Neural crest cell (in vitro differentiated cells): ENCODE measurements at regions not wholly inside any gene's neighbourhood (a gene's known extent, or its start where the extent isn't known, plus 50 kb on each side); places are given as distances from the start of the nearest gene placed in this dataset.

ENCODE experiments used
- DNase-seq: peaks from one replicate; pipeline ENCODE4 v3.0.0; 2021; ENCODE audit warnings: low read depth, mixed read lengths, low spot score
- H3K27ac Mint-ChIP-seq: one replicate; pipeline ENCODE4 v1.8.0; 2021; ENCODE audit warnings: mild to moderate bottlenecking, mixed read lengths; ENCODE audit not compliant: unreplicated experiment
- H3K27me3 Mint-ChIP-seq: 2 replicates; pipeline ENCODE4 v1.8.0; 2021; ENCODE audit warnings: low read depth, mild to moderate bottlenecking, mixed read lengths
- H3K36me3 Mint-ChIP-seq: 2 replicates; pipeline ENCODE4 v1.8.0; 2021; ENCODE audit warnings: low read depth, mild to moderate bottlenecking, mixed read lengths
- H3K4me1 Mint-ChIP-seq: 2 replicates; pipeline ENCODE4 v1.8.0; 2021; ENCODE audit warnings: mixed read lengths
- H3K4me3 Mint-ChIP-seq: one replicate; pipeline ENCODE4 v1.8.0; 2021; ENCODE audit warnings: mild to moderate bottlenecking, mixed read lengths
- H3K9me3 Mint-ChIP-seq: 2 replicates; pipeline ENCODE4 v1.8.0; 2021; ENCODE audit warnings: mixed read lengths
- TF ChIP-seq, protein P1 (sequence below): fragments of 200-600 bp; sonication (generic); conservative IDR thresholded peaks from 2 replicates; pipeline ENCODE4 v1.5.0; 2021; ENCODE audit warnings: antibody characterized with exemption, mild to moderate bottlenecking

DNA sequence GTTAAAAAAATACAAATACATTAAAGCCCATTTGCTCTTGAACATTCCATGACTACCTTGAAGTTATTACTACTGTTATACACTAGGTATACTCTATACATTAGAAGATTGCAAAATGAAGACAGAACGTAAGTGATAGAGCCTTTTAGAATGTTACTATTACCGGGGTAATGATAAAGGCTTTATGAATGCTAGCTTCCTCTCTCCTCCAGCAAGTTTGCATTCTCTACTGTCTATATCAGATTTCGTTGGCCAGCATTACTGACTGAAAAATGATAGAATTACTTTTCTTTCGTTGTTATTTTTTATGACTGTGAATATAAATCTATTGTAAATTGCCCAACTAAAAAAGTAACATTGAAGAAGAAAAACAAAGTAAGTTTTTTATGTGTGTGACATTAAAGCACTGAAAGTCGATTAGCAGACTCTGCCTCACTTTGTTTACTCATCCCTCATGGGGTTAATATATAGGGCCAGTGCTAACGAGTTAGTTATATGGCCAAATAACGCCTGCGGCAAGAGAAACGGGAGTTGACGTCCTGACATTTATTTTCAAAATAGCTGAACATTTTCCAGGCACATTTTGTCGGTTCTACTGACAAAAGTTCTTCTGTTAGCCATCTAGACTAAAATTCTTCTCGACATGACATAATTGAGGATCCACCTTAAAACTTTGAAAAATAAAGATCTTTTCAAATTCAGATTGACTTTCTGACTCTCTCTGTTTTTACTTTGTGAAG, 163.8 kb upstream of the KITLG start:
- H3K4me3 Mint-ChIP-seq, result no peak overlapping the region
- H3K27ac Mint-ChIP-seq, result no peak overlapping the region
- TF ChIP-seq, protein P1, sequence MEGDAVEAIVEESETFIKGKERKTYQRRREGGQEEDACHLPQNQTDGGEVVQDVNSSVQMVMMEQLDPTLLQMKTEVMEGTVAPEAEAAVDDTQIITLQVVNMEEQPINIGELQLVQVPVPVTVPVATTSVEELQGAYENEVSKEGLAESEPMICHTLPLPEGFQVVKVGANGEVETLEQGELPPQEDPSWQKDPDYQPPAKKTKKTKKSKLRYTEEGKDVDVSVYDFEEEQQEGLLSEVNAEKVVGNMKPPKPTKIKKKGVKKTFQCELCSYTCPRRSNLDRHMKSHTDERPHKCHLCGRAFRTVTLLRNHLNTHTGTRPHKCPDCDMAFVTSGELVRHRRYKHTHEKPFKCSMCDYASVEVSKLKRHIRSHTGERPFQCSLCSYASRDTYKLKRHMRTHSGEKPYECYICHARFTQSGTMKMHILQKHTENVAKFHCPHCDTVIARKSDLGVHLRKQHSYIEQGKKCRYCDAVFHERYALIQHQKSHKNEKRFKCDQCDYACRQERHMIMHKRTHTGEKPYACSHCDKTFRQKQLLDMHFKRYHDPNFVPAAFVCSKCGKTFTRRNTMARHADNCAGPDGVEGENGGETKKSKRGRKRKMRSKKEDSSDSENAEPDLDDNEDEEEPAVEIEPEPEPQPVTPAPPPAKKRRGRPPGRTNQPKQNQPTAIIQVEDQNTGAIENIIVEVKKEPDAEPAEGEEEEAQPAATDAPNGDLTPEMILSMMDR, result no peak
- no peak for DNase-seq
- no peaks in the 10 kb centered on the region for H3K9me3 Mint-ChIP-seq
- H3K4me1 Mint-ChIP-seq, result peaks cover 14% of the 10 kb centered on the region
- no peaks in the 10 kb centered on the region for H3K36me3 Mint-ChIP-seq
- H3K27me3 Mint-ChIP-seq, result no peaks in the 10 kb centered on the region

DNA sequence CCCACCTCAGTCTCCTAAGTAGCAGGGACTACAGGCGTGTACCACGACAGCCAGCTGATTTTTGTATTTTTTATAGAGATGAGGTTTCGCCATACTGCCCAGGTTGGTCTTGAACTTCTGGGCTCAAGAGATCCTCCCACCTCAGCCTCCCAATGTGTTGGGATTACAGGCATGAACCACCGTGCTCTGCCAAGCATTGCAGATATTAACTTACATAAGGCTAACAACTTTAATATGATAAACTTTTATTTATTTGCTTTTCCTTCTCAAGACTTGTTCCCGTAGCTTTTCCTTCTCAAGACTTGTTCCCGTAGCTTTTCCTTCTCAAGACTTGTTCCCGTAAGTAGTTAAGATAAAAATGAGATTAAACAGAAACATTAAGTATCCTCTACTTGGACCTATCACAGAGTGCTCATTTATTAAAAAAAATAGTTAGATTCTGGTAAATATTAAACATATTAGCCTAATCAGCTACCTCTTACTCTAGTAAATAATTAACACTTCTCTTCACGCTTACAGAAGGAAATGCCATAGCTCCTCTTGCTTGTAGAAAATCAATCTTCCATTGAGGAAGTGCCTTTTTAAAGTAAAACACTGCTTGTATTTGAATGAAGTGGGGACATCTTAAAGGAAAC, 157.7 kb upstream of the KITLG start:
- Mint-ChIP-seq H3K36me3 (no peaks in the 10 kb centered on the region), H3K4me1 (peaks cover under 1% of the 10 kb centered on the region), H3K9me3 (no peaks in the 10 kb centered on the region), H3K27ac (no peak overlapping the region), H3K27me3 (no peaks in the 10 kb centered on the region), H3K4me3 (no peak overlapping the region)
- TF ChIP-seq, protein P1, result no peak
- DNase-seq, result no peak

DNA sequence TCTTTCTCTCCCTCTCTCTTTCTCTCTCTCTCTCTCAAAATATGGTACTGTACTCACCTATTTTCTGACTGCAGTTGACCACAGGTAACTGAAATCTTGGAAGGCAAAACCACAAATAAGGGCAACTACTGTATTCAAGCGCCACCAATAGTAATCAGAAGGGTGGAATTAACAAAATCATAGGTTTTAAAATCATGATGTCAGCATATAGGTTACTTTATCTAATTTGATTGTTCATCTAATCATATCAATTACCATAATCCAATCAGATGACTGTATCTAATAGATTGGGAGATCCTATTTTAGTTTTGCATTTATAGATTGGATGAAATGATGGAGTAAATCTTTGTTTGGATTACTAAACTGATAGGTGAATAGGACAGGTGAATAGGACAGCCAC, 155.8 kb upstream of the KITLG start:
- Mint-ChIP-seq H3K36me3 (no peaks in the 10 kb centered on the region), H3K9me3 (no peaks in the 10 kb centered on the region), H3K4me1 (peaks cover 13% of the 10 kb centered on the region), H3K27me3 (no peaks in the 10 kb centered on the region), H3K4me3 (no peak overlapping the region), H3K27ac (no peak overlapping the region)
- no peak for DNase-seq
- TF ChIP-seq, protein P1, result no peak

DNA sequence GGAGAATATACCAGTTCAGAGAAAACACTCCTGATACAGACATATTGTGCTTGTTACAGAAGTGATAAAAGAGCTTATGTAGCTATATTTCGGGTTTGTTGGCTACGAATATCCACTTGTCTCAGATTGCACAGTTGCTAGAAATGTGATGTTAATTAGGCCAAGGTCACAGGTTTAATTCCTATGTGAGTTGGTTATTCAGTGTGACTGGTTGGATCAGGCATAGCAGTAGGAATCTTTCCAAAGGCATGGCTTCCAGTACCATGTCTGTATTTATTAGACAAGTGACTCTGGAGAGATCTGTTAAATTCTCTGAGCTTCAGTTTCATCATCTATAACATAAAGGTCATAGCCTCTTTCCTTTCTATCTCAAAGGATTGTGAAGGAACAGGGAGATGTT, 152.7 kb upstream of the KITLG start:
- TF ChIP-seq, protein P1, result no peak
- Mint-ChIP-seq H3K27ac (no peak overlapping the region), H3K27me3 (no peaks in the 10 kb centered on the region), H3K4me1 (peaks cover 13% of the 10 kb centered on the region), H3K36me3 (no peaks in the 10 kb centered on the region), H3K9me3 (no peaks in the 10 kb centered on the region), H3K4me3 (no peak overlapping the region)
- no peak for DNase-seq

DNA sequence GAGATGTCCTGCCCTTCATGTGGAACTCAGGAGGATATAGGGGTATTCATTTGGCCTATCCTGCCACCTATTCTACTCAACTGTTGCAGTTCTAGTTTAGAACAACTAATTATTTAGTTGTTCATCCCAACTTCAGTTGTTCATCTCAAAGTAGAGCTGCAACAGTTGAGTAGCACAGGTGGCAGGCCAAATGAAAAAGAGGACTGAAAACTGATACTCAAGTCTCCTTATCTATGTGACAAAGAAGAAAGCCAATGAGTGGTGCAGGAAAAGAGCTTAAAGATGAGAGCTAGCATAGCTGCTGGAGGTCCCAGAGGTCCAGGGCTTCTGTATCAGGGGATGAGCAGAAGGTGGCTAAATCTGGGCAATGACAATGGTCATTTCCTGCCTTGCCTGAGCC, 148.9 kb upstream of the KITLG start:
- TF ChIP-seq, protein P1, result no peak
- H3K9me3 Mint-ChIP-seq, result no peaks in the 10 kb centered on the region
- H3K27ac Mint-ChIP-seq, result no peak overlapping the region
- no peak overlapping the region for H3K4me3 Mint-ChIP-seq
- no peaks in the 10 kb centered on the region for H3K27me3 Mint-ChIP-seq
- no peaks in the 10 kb centered on the region for H3K36me3 Mint-ChIP-seq
- peaks cover 13% of the 10 kb centered on the region for H3K4me1 Mint-ChIP-seq
- DNase-seq, result no peak
